HepG2 (cell line): ENCODE measurements at regions not wholly inside any gene's neighbourhood (a gene's known extent, or its start where the extent isn't known, plus 50 kb on each side); places are given as distances from the start of the nearest gene placed in this dataset.

Source experiments
- ATAC-seq: fragments of 200-7000 bp; cut with Tn5 transposase; 3 replicates; pipeline ENCODE4 v1.9.1; 2020; ENCODE audit warnings: mild to moderate bottlenecking, moderate library complexity
- BruUV-seq: library from RNA; stranded (reverse); fragments of 400-500 nt; replicated peaks from 2 replicates; lab custom pipeline; 2021; lab: Mats Ljungman, UMichigan
- CTCF ChIA-PET: fragments of 300-600 bp; formaldehyde crosslinking; extraction: SDS; loops from one replicate; lab custom pipeline; 2021; ENCODE audit warnings: low total read pairs, inconsistent platforms, low intra/inter-chr PET ratio; lab: Yijun Ruan, JAX
- POLR2A ChIA-PET: fragments of 350-600 bp; sonication (Branson Sonifier 250); formaldehyde crosslinking; loops from one replicate; lab custom pipeline; 2020; ENCODE audit warnings: antibody characterized with exemption, inconsistent platforms; lab: Yijun Ruan, JAX
- DNase-seq: peaks from one replicate; pipeline ENCODE4 v3.0.0-alpha.2; 2015; ENCODE audit warnings: low spot score
- FAIRE-seq: peaks from 3 replicates; lab custom pipeline; 2011; peaks lifted over from hg19 to GRCh38; lab: Jason Lieb, UNC
- H2AFZ ChIP-seq: one replicate; pipeline ENCODE4 v1.6.1; 2011; ENCODE audit warnings: low read length, inconsistent platforms
- H3K27ac ChIP-seq: fragments of 300-600 bp; 3 replicates; pipeline ENCODE4 v1.8.0; 2011; ENCODE audit warnings: mixed run types, mild to moderate bottlenecking, mixed read lengths, low read length, inconsistent platforms; ENCODE audit not compliant: insufficient read depth; ENCODE audit errors: extremely low read length
- H3K27me3 ChIP-seq, 2 experiments: fragments of 200-600 bp in 1 of 2; 2 replicates in 1 of 2; 3 replicates in 1 of 2; pipeline versions ENCODE4 v1.6.0 to v1.8.0; 2011; ENCODE audit warnings: low read length in 2 of 2, mild to moderate bottlenecking in 2 of 2, moderate library complexity in 2 of 2, inconsistent platforms in 1 of 2; ENCODE audit not compliant: insufficient read depth in 2 of 2, control insufficient read depth in 1 of 2
- H3K36me3 ChIP-seq, 2 experiments: fragments of 200-600 bp in 1 of 2; replicated peaks in 1 of 2; 2 replicates in 1 of 2; 3 replicates in 1 of 2; pipeline versions ENCODE4 v1.5.1 to v1.8.0; 2011; ENCODE audit warnings: low read length in 2 of 2, inconsistent platforms in 1 of 2; ENCODE audit not compliant: insufficient read depth in 2 of 2, control insufficient read depth in 1 of 2
- H3K4me1 ChIP-seq: 2 replicates; pipeline ENCODE4 v1.5.1; 2012; ENCODE audit warnings: low read length, inconsistent platforms; ENCODE audit not compliant: insufficient read depth
- H3K4me2 ChIP-seq: 2 replicates; pipeline ENCODE4 v1.6.0; 2011; ENCODE audit warnings: low read depth, low read length, inconsistent platforms
- H3K4me3 ChIP-seq, 3 experiments: fragments of 200-600 bp in 1 of 3; sonication (generic), shearing (Covaris generic) in 1 of 3; replicated peaks in 1 of 3; 2 replicates each; pipeline ENCODE4 v1.5.1; 2011 to 2016; ENCODE audit warnings: low read length in 3 of 3, inconsistent platforms in 2 of 3, low read depth in 2 of 3, mild to moderate bottlenecking in 2 of 3, control low read depth in 1 of 3, mixed read lengths in 1 of 3; ENCODE audit not compliant: insufficient read depth in 1 of 3
- H3K79me2 ChIP-seq: one replicate; pipeline ENCODE4 v1.6.1; 2011; ENCODE audit warnings: low read length, inconsistent platforms; ENCODE audit not compliant: insufficient read depth
- H3K9ac ChIP-seq: 2 replicates; pipeline ENCODE4 v1.6.0; 2011; ENCODE audit warnings: mild to moderate bottlenecking, low read depth, low read length, inconsistent platforms; ENCODE audit not compliant: insufficient read depth
- H3K9me3 ChIP-seq: 2 replicates; pipeline ENCODE4 v1.5.1; 2012; ENCODE audit warnings: mild to moderate bottlenecking, low read length
- H4K20me1 ChIP-seq: 2 replicates; pipeline ENCODE4 v1.6.0; 2011; ENCODE audit warnings: inconsistent platforms, mild to moderate bottlenecking, low read length, moderate library complexity; ENCODE audit not compliant: insufficient read depth
- BORCS8-MEF2B ChIP-seq: sonication (generic); formaldehyde crosslinking; IDR thresholded peaks from 2 replicates; pipeline ENCODE4 v1.8.0; 2022; ENCODE audit warnings: mild to moderate bottlenecking, missing genetic modification reagents
- CEBPZ ChIP-seq: IDR thresholded peaks from 2 replicates; pipeline ENCODE4 v1.6.1; 2012; ENCODE audit warnings: low read length, improper control_type of control experiment
- HOXD1 ChIP-seq: sonication (generic); formaldehyde crosslinking; IDR thresholded peaks from 2 replicates; pipeline ENCODE4 v1.5.0; 2020; ENCODE audit warnings: missing genetic modification reagents
- KAT7 ChIP-seq: IDR thresholded peaks from 2 replicates; pipeline ENCODE4 v1.6.1; 2018; ENCODE audit warnings: borderline replicate concordance, missing compliant biosample characterization
- PHF5A ChIP-seq: IDR thresholded peaks from one replicate; pipeline ENCODE4 v1.6.1; 2018; ENCODE audit warnings: low read depth, missing genetic modification reagents; ENCODE audit not compliant: unreplicated experiment
- TBX2 ChIP-seq: sonication (generic); formaldehyde crosslinking; IDR thresholded peaks from 2 replicates; pipeline ENCODE4 v1.5.0; 2020; ENCODE audit warnings: missing genetic modification reagents, mild to moderate bottlenecking, borderline replicate concordance
- ZBTB2 ChIP-seq: sonication (generic); formaldehyde crosslinking; IDR thresholded peaks from 2 replicates; pipeline ENCODE4 v1.8.0; 2022; ENCODE audit warnings: low read depth, missing genetic modification reagents
- WGBS: methylation state at CpG from one replicate; pipeline ENCODE4 v1.1.6; 2017; ENCODE audit warnings: low lambda C conversion rate; 5-methylcytosine and 5-hydroxymethylcytosine counted together
- in situ Hi-C: cut with HindIII; loops from 2 replicates; pipeline ENCODE4 v1.10.0; 2017; ENCODE audit warnings: low pct_unique_long_range_greater_than_20kb; ENCODE audit not compliant: extremely low pct_ligation_motif_present
- intact Hi-C: fragments of 100-400 bp; cut with micrococcal nuclease; formaldehyde crosslinking; loops from one replicate; pipeline ENCODE4 v1.10.0; 2022; ENCODE audit not compliant: unreplicated experiment

GRCh38 chr20:10157549-10157948 lies 61.1 kb upstream of the SNAP25 start (continued):
- no peak for TF ChIP-seq CEBPZ
- TF ChIP-seq TBX2 (CRISPR knock-in tag), result no peak
- no peak for TF ChIP-seq BORCS8-MEF2B (CRISPR knock-in tag)
- TF ChIP-seq PHF5A (CRISPR knock-in tag), result no peak
- TF ChIP-seq, all 625 proteins: peak for 0

- in situ Hi-C loops, result no loop called here
- no TSS peak for BruUV-seq
Measured at GRCh38 chr20:10167040-10167439, 51.6 kb upstream of the SNAP25 start.

More at GRCh38 chr20:10167040-10167439, 51.6 kb upstream of the SNAP25 start:
- Histone ChIP-seq H3K4me1 (no peaks in the 10 kb centered on the region), H3K4me3 (no peak overlapping the region), H3K9me3 (no peaks in the 10 kb centered on the region), H3K27me3 (no peaks in the 10 kb centered on the region; a peak in 1 of 5 replicates), H3K9ac (no peak overlapping the region), H3K27ac (no peak overlapping the region), H3K36me3 (no peaks in the 10 kb centered on the region), H3K79me2 (no peaks in the 10 kb centered on the region), H4K20me1 (no peaks in the 10 kb centered on the region), H2AFZ (no peak overlapping the region), H3K4me2 (no peak overlapping the region)
- ATAC-seq, result no peak
- 0% methylated on average over 2 of the region's 2 CpGs for WGBS
- FAIRE-seq, result no peak
- DNase-seq, result no peak
- intact Hi-C loops, result no loop called here
- TF ChIP-seq KAT7 (CRISPR knock-in tag), result no peak
- no peak for TF ChIP-seq ZBTB2 (CRISPR knock-in tag)
- TF ChIP-seq HOXD1 (CRISPR knock-in tag), result no peak
- ChIA-PET CTCF (no interaction called here), POLR2A (no interaction called here)
